Neural progenitor cell (in vitro differentiated cells): ENCODE measurements at regions not wholly inside any gene's neighbourhood (a gene's known extent, or its start where the extent isn't known, plus 50 kb on each side); places are given as distances from the start of the nearest gene placed in this dataset.

Experiments
- DNase-seq: peaks from one replicate; pipeline ENCODE4 v3.0.0-alpha.2; 2016; ENCODE audit warnings: low spot score
- H2AFZ ChIP-seq: fragments of 200-600 bp; sonication (generic); replicated peaks from 2 replicates; pipeline ENCODE4 v1.6.1; 2016; ENCODE audit warnings: antibody characterized with exemption
- H3F3A ChIP-seq: fragments of 200-600 bp; sonication (generic); 2 replicates; pipeline ENCODE4 v1.6.1; 2016; ENCODE audit warnings: antibody characterized with exemption, low read depth
- H3K27ac ChIP-seq: fragments of 200-600 bp; sonication (generic); 2 replicates; pipeline ENCODE4 v1.5.1; 2016; ENCODE audit warnings: mild to moderate bottlenecking
- H3K27me3 ChIP-seq: fragments of 200-600 bp; sonication (generic); 2 replicates; pipeline ENCODE4 v1.6.1; 2016; ENCODE audit warnings: mild to moderate bottlenecking, moderate library complexity
- H3K36me3 ChIP-seq: fragments of 200-600 bp; sonication (generic); 2 replicates; pipeline ENCODE4 v1.5.1; 2016
- H3K4me1 ChIP-seq: fragments of 200-600 bp; sonication (generic); 2 replicates; pipeline ENCODE4 v1.6.1; 2016; ENCODE audit warnings: mixed run types
- H3K4me2 ChIP-seq: fragments of 200-600 bp; sonication (generic); 2 replicates; pipeline ENCODE4 v1.6.1; 2016
- H3K4me3 ChIP-seq: fragments of 200-600 bp; sonication (generic); 2 replicates; pipeline ENCODE4 v1.5.1; 2016
- H3K79me2 ChIP-seq: fragments of 200-600 bp; sonication (generic); 2 replicates; pipeline ENCODE4 v1.6.1; 2016; ENCODE audit warnings: low read depth
- H3K9ac ChIP-seq: fragments of 200-600 bp; sonication (generic); 2 replicates; pipeline ENCODE4 v1.6.1; 2016
- H3K9me3 ChIP-seq: fragments of 200-600 bp; sonication (generic); 2 replicates; pipeline ENCODE4 v1.5.1; 2016; ENCODE audit warnings: low read depth
- H4K20me1 ChIP-seq: fragments of 200-600 bp; sonication (generic); 2 replicates; pipeline ENCODE4 v1.6.1; 2016; ENCODE audit warnings: low read depth
- H3K27ac Mint-ChIP-seq: 3 replicates; pipeline ENCODE4 v1.8.0; 2021; ENCODE audit warnings: mixed read lengths
- H3K27me3 Mint-ChIP-seq: 2 replicates; pipeline ENCODE4 v1.8.0; 2022; ENCODE audit warnings: low read depth, mild to moderate bottlenecking, inconsistent platforms, moderate library complexity, mixed read lengths; ENCODE audit not compliant: insufficient read depth
- H3K36me3 Mint-ChIP-seq: 3 replicates; pipeline ENCODE4 v1.8.0; 2021; ENCODE audit warnings: mixed read lengths
- H3K4me1 Mint-ChIP-seq: 3 replicates; pipeline ENCODE4 v1.8.0; 2021; ENCODE audit warnings: mixed read lengths
- H3K4me3 Mint-ChIP-seq: 3 replicates; pipeline ENCODE4 v1.8.0; 2021; ENCODE audit warnings: mild to moderate bottlenecking, moderate library complexity, mixed read lengths
- H3K9me3 Mint-ChIP-seq: 3 replicates; pipeline ENCODE4 v1.8.0; 2020; ENCODE audit warnings: mixed read lengths
- EZH2 ChIP-seq: fragments of 200-600 bp; sonication (generic); IDR thresholded peaks from 2 replicates; pipeline ENCODE4 v1.6.1; 2017; ENCODE audit warnings: antibody characterized with exemption, mild to moderate bottlenecking, moderate library complexity
- EZH2phosphoT487 ChIP-seq: fragments of 200-600 bp; sonication (generic); IDR thresholded peaks from 2 replicates; pipeline ENCODE4 v1.6.1; 2017; ENCODE audit warnings: antibody characterized with exemption
- TF ChIP-seq, protein P1 (sequence below): fragments of 200-600 bp; sonication (generic); IDR thresholded peaks from 2 replicates; pipeline ENCODE4 v1.5.1; 2017; ENCODE audit warnings: antibody characterized with exemption, mild to moderate bottlenecking

DNA sequence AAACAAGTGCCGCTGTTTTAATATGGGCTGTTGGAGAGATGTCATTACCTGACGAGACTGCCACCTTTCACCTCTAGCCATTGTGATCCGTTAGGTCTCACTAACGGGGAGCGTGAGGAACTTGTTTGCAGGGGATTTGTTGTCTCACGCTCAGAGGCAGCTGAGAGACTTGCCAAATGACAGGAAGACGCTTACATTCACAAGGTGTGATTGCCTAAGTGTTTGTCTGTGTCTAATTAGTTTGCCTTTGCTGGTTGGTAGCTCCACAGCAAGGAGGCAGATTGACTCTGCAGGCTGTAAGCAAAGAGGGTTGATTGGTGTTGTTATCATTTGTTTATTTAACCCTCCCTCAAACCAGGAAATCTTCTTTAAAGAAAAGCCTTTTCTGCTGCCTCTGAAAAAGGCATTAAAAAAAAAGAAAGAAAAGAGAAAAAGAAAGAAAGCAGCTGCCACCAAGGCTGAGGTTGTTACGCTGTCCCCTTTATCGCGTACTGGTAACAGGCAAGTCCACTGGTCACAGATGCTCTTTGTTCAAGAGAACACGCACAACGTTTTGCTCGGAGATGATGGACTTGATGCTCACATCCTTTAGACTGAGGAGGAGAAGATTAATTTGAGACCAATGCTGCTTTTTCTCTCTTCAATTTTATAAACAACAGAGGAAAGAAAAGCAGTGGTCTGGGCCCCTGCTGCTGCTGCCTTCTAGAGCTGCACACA is 203.9 kb downstream of the ZNF326 start:
- Histone ChIP-seq H2AFZ (no peak overlapping the region), H3K4me2 (peak overlapping the region; percentile 47), H3F3A (peaks cover 21% of the 10 kb centered on the region), H3K27ac (no peak overlapping the region), H3K9me3 (no peaks in the 10 kb centered on the region), H4K20me1 (peaks cover 13% of the 10 kb centered on the region), H3K79me2 (no peaks in the 10 kb centered on the region), H3K36me3 (no peaks in the 10 kb centered on the region), H3K27me3 (peaks cover 16% of the 10 kb centered on the region), H3K9ac (no peak overlapping the region), H3K4me3 (peak overlapping the region; percentile 10), H3K4me1 (peaks cover 64% of the 10 kb centered on the region)
- Mint-ChIP-seq H3K9me3 (no peaks in the 10 kb centered on the region), H3K4me3 (no peak overlapping the region), H3K36me3 (no peaks in the 10 kb centered on the region), H3K4me1 (peaks cover 32% of the 10 kb centered on the region), H3K27me3 (no peaks in the 10 kb centered on the region), H3K27ac (peak overlapping the region; percentile 4)
- peak; percentile 76 for DNase-seq
- TF ChIP-seq EZH2 (no peak), EZH2phosphoT487 (peak; percentile 68)

DNA sequence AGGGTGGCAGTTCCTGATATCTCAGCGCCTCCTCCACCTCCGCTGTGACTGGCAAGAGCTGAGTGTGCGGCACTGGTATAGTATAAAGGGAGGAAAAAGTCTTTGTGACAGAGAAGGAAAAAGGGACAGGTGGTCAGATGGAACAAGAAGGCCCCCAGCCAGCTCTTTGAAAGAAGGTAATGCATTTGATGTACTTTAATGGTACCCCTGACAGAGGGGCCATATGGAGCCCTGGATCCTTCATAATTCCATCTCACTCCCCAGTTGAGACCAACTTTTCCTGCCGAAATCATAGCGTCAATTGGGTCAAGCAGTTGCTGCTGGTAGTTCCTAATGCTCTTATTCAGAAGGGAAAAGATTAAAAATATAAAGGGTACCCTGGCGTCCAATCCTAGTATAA is 198.2 kb downstream of the ZNF326 start:
- TF ChIP-seq EZH2 = no peak
- TF ChIP-seq, protein P1, sequence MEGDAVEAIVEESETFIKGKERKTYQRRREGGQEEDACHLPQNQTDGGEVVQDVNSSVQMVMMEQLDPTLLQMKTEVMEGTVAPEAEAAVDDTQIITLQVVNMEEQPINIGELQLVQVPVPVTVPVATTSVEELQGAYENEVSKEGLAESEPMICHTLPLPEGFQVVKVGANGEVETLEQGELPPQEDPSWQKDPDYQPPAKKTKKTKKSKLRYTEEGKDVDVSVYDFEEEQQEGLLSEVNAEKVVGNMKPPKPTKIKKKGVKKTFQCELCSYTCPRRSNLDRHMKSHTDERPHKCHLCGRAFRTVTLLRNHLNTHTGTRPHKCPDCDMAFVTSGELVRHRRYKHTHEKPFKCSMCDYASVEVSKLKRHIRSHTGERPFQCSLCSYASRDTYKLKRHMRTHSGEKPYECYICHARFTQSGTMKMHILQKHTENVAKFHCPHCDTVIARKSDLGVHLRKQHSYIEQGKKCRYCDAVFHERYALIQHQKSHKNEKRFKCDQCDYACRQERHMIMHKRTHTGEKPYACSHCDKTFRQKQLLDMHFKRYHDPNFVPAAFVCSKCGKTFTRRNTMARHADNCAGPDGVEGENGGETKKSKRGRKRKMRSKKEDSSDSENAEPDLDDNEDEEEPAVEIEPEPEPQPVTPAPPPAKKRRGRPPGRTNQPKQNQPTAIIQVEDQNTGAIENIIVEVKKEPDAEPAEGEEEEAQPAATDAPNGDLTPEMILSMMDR = no peak
- no peaks in the 10 kb centered on the region for H3K36me3 Mint-ChIP-seq
- peaks cover 17% of the 10 kb centered on the region for H3K4me1 Mint-ChIP-seq
- Histone ChIP-seq H3K4me2 (no peak overlapping the region), H4K20me1 (peaks cover 9% of the 10 kb centered on the region), H3K9me3 (no peaks in the 10 kb centered on the region), H3F3A (peaks cover under 1% of the 10 kb centered on the region), H3K9ac (no peak overlapping the region), H2AFZ (no peak overlapping the region), H3K4me3 (no peak overlapping the region), H3K36me3 (no peaks in the 10 kb centered on the region), H3K27ac (no peak overlapping the region), H3K27me3 (peaks cover 10% of the 10 kb centered on the region), H3K4me1 (peaks cover 27% of the 10 kb centered on the region), H3K79me2 (no peaks in the 10 kb centered on the region)
- DNase-seq = no peak
- H3K27me3 Mint-ChIP-seq = peaks cover 5% of the 10 kb centered on the region
- no peaks in the 10 kb centered on the region for H3K9me3 Mint-ChIP-seq
- no peak overlapping the region for H3K27ac Mint-ChIP-seq
- no peak overlapping the region for H3K4me3 Mint-ChIP-seq

DNA sequence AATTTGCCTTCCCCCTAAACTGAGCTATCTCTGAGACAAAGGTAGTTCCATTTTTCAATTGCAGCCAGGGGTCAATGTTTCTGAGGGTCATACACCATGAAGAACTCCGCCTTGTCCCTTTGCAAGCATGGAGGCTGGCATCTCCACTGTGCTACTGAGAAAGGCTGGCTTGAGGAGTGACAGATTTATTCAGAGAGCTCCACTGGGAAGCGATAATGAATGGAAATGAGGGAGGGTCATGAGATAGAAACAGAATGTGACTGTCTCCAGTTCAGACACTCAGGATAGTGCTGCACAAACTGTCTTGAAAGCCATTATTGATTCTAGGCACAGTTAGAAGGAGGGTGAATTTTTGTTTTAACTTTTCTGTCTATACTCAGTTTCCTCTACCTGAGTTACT is 197.5 kb downstream of the ZNF326 start:
- Histone ChIP-seq H3K4me3 (no peak overlapping the region), H3K4me2 (no peak overlapping the region), H3K79me2 (no peaks in the 10 kb centered on the region), H3K4me1 (peaks cover 25% of the 10 kb centered on the region), H4K20me1 (peaks cover 3% of the 10 kb centered on the region), H2AFZ (no peak overlapping the region), H3K27ac (no peak overlapping the region), H3K9me3 (no peaks in the 10 kb centered on the region), H3K9ac (no peak overlapping the region), H3F3A (no peaks in the 10 kb centered on the region), H3K27me3 (peaks cover 8% of the 10 kb centered on the region), H3K36me3 (no peaks in the 10 kb centered on the region)
- DNase-seq = no peak
- TF ChIP-seq EZH2phosphoT487 (no peak), EZH2 (no peak)
- TF ChIP-seq, protein P1 = no peak
- Mint-ChIP-seq H3K27ac (no peak overlapping the region), H3K9me3 (peaks cover 3% of the 10 kb centered on the region), H3K4me1 (peaks cover 20% of the 10 kb centered on the region), H3K4me3 (no peak overlapping the region), H3K36me3 (no peaks in the 10 kb centered on the region), H3K27me3 (peaks cover 5% of the 10 kb centered on the region)

DNA sequence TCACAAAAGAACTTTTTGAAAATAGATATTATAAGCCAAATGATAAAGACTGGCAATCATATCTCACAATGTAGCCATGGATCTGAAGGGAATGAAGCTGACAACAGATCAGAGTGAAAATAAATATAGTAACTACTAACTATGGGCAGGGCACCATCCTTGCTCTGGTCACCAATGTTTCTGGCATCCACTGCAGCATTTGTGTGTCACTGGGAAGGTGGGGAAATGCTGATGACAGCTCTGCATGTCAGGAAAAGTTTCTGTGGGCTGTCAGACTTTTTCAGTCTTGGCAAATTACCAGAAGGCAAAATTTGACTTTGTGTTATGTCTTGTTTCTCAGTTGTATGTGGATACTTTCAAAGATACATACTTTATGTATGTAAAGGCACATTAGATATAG is 195.6 kb downstream of the ZNF326 start:
- H3K27me3 Mint-ChIP-seq = peaks cover 5% of the 10 kb centered on the region
- Histone ChIP-seq H4K20me1 (no peaks in the 10 kb centered on the region), H3K9me3 (no peaks in the 10 kb centered on the region), H3K79me2 (no peaks in the 10 kb centered on the region), H2AFZ (no peak overlapping the region), H3K36me3 (no peaks in the 10 kb centered on the region), H3K4me1 (peaks cover 20% of the 10 kb centered on the region), H3K4me2 (no peak overlapping the region), H3K9ac (no peak overlapping the region), H3F3A (no peaks in the 10 kb centered on the region), H3K27me3 (no peaks in the 10 kb centered on the region), H3K4me3 (no peak overlapping the region), H3K27ac (no peak overlapping the region)
- DNase-seq = no peak
- no peak overlapping the region for H3K27ac Mint-ChIP-seq
- peaks cover 7% of the 10 kb centered on the region for H3K9me3 Mint-ChIP-seq
- H3K4me3 Mint-ChIP-seq = no peak overlapping the region
- H3K4me1 Mint-ChIP-seq = peaks cover 31% of the 10 kb centered on the region
- TF ChIP-seq, protein P1 = no peak
- TF ChIP-seq EZH2phosphoT487 (no peak), EZH2 (no peak)
- no peaks in the 10 kb centered on the region for H3K36me3 Mint-ChIP-seq
